IMR-90 (cell line): ENCODE measurements at regions not wholly inside any gene's neighbourhood (a gene's known extent, or its start where the extent isn't known, plus 50 kb on each side); places are given as distances from the start of the nearest gene placed in this dataset.
"Not testable (repeated sequence)": the region's sequence is repeated elsewhere in the genome, so short reads cannot be mapped to it uniquely, and the experiment has no call there.

Source experiments
- BHLHE40 ChIP-seq: fragments of 150-350 bp; IDR thresholded peaks from 2 replicates; pipeline ENCODE4 v1.6.1; 2016; ENCODE audit warnings: mild to moderate bottlenecking, low read depth, low read length
- CEBPB ChIP-seq: IDR thresholded peaks from 2 replicates; pipeline ENCODE4 v1.6.1; 2012; ENCODE audit warnings: low read depth, low read length, improper control_type of control experiment
- CHD1 ChIP-seq: IDR thresholded peaks from 2 replicates; pipeline ENCODE4 v1.6.1; 2012; ENCODE audit warnings: low read depth, low read length, improper control_type of control experiment
- FOS ChIP-seq: fragments of 150-350 bp; IDR thresholded peaks from 2 replicates; pipeline ENCODE4 v1.6.1; 2016; ENCODE audit warnings: low read depth, low read length
- POLR2A ChIP-seq: IDR thresholded peaks from 2 replicates; pipeline ENCODE4 v1.6.1; 2012; ENCODE audit warnings: mild to moderate bottlenecking, low read depth, low read length
- RAD21 ChIP-seq: IDR thresholded peaks from 2 replicates; pipeline ENCODE4 v1.6.1; 2012; ENCODE audit warnings: low read length, improper control_type of control experiment
- TF ChIP-seq, protein P1 (sequence below): conservative IDR thresholded peaks from 2 replicates; pipeline ENCODE4 v1.5.1; 2012; ENCODE audit warnings: mild to moderate bottlenecking, low read depth, low read length, improper control_type of control experiment

DNA sequence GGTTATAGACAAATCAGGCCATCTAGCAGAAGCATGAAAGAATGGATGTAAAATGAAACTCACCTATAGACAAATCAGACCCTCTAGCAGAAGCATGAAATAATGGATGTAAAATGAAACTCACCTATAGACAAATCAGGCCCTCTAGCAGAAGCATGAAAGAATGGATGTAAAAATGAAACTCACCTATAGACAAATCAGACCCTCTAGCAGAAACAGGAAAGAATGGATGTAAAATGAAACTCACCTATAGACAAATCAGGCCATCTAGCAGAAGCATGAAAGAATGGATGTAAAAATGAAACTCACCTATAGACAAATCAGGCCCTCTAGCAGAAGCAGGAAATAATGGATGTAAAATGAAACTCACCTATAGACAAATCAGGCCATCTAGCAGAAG, 137.9 kb downstream of the ASMT start:
- TF ChIP-seq, protein P1, sequence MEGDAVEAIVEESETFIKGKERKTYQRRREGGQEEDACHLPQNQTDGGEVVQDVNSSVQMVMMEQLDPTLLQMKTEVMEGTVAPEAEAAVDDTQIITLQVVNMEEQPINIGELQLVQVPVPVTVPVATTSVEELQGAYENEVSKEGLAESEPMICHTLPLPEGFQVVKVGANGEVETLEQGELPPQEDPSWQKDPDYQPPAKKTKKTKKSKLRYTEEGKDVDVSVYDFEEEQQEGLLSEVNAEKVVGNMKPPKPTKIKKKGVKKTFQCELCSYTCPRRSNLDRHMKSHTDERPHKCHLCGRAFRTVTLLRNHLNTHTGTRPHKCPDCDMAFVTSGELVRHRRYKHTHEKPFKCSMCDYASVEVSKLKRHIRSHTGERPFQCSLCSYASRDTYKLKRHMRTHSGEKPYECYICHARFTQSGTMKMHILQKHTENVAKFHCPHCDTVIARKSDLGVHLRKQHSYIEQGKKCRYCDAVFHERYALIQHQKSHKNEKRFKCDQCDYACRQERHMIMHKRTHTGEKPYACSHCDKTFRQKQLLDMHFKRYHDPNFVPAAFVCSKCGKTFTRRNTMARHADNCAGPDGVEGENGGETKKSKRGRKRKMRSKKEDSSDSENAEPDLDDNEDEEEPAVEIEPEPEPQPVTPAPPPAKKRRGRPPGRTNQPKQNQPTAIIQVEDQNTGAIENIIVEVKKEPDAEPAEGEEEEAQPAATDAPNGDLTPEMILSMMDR = not testable (repeated sequence)
- not testable (repeated sequence) for TF ChIP-seq RAD21, POLR2A, CEBPB, CHD1, BHLHE40, FOS
